ENCODE measurements at regions not wholly inside any gene's neighbourhood (a gene's known extent, or its start where the extent isn't known, plus 50 kb on each side); places are given as distances from the start of the nearest gene placed in this dataset.

DNA sequence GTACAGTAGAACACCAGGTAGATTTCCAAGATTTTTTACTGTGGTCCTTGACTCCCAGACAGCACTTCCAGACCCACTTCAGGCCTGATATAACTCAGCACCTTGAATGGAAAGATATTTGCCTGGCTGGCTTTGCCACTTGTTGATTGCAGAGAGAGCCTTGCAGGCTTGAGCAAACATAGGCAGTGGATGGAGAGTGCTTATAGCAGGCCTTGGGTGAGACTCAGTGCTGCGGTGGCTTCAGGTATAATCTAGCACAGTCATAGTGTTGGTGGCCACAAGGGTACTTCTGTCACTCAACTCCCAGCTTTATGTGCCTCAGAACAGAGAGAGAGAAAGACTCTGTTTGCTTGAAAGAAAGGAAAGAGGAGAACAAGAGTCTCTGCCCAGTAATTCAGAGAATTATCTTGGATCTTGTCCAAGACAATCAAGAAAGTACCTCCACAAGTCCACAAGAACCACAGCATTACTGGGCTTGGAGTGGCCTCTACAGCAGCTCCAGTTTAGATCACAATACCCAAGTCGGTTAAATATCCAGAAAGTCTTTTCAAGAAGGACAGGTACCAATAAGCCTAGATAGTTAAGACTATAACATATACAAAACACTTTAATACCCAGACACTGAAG is 70.5 kb upstream of the FKBP1C start:
- in situ Hi-C loops (cut with MboI; ENCODE audit: low pct_unique_long_range_greater_than_20kb, low sequenced_read_pairs, unreplicated experiment) = no loop called here
- TF ChIP-seq CTCF (IDR thresholded peaks at IDR 0.05; ENCODE audit: extremely low read depth, insufficient read depth, missing control alignments) = no peak
- no peak for DNase-seq (ENCODE audit: low spot score)

DNA sequence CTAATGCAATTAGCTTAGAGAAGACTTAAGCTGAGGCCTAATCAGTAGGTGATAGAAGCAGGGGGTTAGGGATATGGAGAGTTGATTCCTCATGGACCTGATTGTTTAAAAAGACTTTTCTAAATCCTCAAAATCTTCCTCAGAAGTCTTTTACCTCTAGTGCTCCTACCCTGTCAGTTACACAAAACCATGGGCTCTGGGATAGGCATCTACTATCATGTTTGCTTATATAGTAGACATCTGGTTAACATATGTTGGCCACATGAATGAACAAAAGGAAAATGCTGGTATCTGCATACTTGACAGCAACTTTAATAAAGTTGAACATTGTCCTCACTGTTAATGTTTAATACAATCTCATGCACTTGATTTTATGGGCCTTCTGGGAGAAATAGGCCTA is 61.5 kb upstream of the FKBP1C start:
- no peak for DNase-seq (ENCODE audit: low spot score)
- in situ Hi-C loops (cut with MboI; ENCODE audit: low pct_unique_long_range_greater_than_20kb, low sequenced_read_pairs, unreplicated experiment) = no loop called here
- no peak for TF ChIP-seq CTCF (IDR thresholded peaks at IDR 0.05; ENCODE audit: extremely low read depth, insufficient read depth, missing control alignments)

DNA sequence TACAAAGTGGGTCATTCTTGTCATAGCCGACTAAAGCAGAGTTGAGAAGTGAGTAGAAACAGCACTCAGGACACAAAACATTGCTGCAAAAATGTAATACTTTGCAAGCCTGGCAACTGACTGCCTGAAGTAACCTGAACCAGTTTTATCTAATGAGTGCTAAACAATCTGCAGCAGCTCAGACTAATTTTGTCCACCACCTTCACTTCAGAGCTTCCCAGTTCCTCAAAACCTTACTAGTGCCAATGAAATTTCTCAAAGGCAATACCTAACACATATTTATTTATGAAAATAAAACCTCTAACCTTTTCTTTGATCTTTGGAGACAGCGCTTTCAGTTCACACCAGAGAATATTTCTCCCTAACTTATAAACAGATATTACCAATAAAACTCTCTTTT is 56.7 kb upstream of the FKBP1C start:
- in situ Hi-C loops (cut with MboI; ENCODE audit: low pct_unique_long_range_greater_than_20kb, low sequenced_read_pairs, unreplicated experiment) = no loop called here
- no peak for DNase-seq (ENCODE audit: low spot score)
- TF ChIP-seq CTCF (IDR thresholded peaks at IDR 0.05; ENCODE audit: extremely low read depth, insufficient read depth, missing control alignments) = no peak
